Activated T-helper 9 cell treated with anti-CD3 and anti-CD28 coated beads, Interleukin-2, amount 50 U/mL, for 16 hours (primary cell): ENCODE measurements at regions not wholly inside any gene's neighbourhood (a gene's known extent, or its start where the extent isn't known, plus 50 kb on each side); places are given as distances from the start of the nearest gene placed in this dataset.
A peak's percentile ranks its signal among the peaks of the same experiment; 100 is the strongest.
"Not testable (repeated sequence)": the region's sequence is repeated elsewhere in the genome, so short reads cannot be mapped to it uniquely, and the experiment has no call there.

Experiments
- DNase-seq: peaks from one replicate; pipeline ENCODE4 v3.0.0-alpha.2; 2020; ENCODE audit warnings: low read depth

GRCh38 chr2:207328944-207329386 is 163.2 kb upstream of the KLF7 start:
- DNase-seq = no peak

GRCh38 chr2:207330912-207331311 is 165.2 kb upstream of the KLF7 start:
- DNase-seq = peak; percentile 34

- DNase-seq = no peak
Observed at GRCh38 chr2:207331674-207332073, 165.9 kb upstream of the KLF7 start.

- DNase-seq = no peak
Observed at GRCh38 chr2:207332480-207333212, 166.9 kb upstream of the KLF7 start.

GRCh38 chr2:207333599-207334300 is 168.0 kb upstream of the KLF7 start:
- no peak for DNase-seq

GRCh38 chr2:207334301-207334623 is 168.5 kb upstream of the KLF7 start:
- no peak for DNase-seq

GRCh38 chr2:207334624-207335371 is 169.1 kb upstream of the KLF7 start:
- DNase-seq = peak; percentile 32

GRCh38 chr2:207337234-207338219 is 171.8 kb upstream of the KLF7 start:
- DNase-seq = no peak

GRCh38 chr2:207338220-207338607 is 172.5 kb upstream of the KLF7 start:
- no peak for DNase-seq

GRCh38 chr2:207338610-207339009 is 172.9 kb upstream of the KLF7 start:
- DNase-seq = no peak

GRCh38 chr2:207341112-207341750 is 175.5 kb upstream of the KLF7 start:
- no peak for DNase-seq

GRCh38 chr2:207341804-207342203 is 176.1 kb upstream of the KLF7 start:
- DNase-seq = no peak

GRCh38 chr2:207344596-207345394 is 179.0 kb upstream of the KLF7 start:
- not testable (repeated sequence) for DNase-seq

- DNase-seq = no peak
Observed at GRCh38 chr2:207351171-207351570, 178.6 kb upstream of the CREB1 start.

- DNase-seq = no peak
Observed at GRCh38 chr2:207352978-207353671, 176.6 kb upstream of the CREB1 start.

GRCh38 chr2:207353836-207354235 is 175.9 kb upstream of the CREB1 start:
- DNase-seq = no peak

- no peak for DNase-seq
Observed at GRCh38 chr2:207354462-207354861, 175.3 kb upstream of the CREB1 start.

GRCh38 chr2:207356567-207356966 is 173.2 kb upstream of the CREB1 start:
- no peak for DNase-seq

GRCh38 chr2:207357216-207357615 is 172.5 kb upstream of the CREB1 start:
- no peak for DNase-seq

GRCh38 chr2:207362716-207363115 is 167.0 kb upstream of the CREB1 start:
- no peak for DNase-seq
